ENCODE measurements at regions not wholly inside any gene's neighbourhood (a gene's known extent, or its start where the extent isn't known, plus 50 kb on each side); places are given as distances from the start of the nearest gene placed in this dataset.

DNA sequence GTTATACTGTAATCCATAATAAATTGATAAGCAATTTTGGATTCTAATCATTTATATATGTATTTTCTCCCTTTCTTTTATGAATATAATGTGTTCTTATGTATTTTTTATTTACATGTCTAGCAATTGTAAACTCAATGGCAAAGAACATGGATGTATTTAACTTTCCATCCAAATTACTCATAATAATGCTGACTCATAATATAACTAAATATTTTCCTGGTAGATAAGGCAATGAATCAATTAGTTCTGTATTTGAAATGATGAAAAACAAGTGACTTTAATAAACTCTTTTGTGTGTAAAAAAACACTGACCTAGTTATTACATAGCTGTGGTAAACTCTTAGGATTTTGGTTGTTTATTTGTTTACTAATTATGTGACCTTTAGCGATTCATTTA, 211.2 kb downstream of the DTHD1 start:
- DNase-seq (ENCODE audit: low read depth in 4 of 4, low spot score in 1 of 4) = no peak

DNA sequence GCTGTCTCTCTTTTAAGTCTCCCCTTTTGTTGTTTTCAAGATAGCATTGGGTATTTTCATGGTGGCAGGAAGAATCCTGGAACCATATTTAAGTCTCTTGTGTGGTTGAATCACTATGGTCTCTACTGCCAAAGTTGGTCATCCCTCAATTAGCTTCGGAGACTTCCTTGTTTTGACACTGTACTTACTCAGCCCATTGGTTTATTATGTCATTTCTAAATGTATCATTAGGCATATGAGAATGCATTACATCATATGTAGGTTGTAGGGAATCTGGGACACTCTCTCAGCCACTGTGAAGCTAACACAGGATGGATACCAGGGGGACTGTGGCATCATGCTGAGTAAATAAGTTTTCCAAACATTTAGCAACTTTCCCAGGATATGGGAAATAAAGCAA, 211.8 kb downstream of the DTHD1 start:
- DNase-seq (ENCODE audit: low read depth in 4 of 4, low spot score in 1 of 4) = no peak

DNA sequence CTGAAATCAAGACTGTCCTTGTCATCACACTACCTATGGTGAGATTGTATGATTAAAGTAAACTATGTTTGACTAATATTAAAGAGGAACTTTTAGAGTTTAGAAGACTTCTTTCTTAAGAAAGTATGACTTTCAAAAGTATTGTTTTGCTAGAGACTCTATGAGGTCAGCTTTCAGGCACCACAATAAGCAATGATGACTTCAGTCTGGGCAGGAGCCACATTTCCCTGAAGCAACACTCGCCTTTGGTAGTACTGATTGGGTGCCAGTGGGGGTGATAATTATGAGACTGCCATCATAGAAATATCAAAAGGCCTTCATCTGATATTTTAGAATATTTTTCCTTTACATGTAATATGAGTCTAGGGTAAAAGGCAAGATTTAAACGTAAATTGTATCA, 212.6 kb downstream of the DTHD1 start:
- DNase-seq (ENCODE audit: low read depth in 4 of 4, low spot score in 1 of 4) = no peak

DNA sequence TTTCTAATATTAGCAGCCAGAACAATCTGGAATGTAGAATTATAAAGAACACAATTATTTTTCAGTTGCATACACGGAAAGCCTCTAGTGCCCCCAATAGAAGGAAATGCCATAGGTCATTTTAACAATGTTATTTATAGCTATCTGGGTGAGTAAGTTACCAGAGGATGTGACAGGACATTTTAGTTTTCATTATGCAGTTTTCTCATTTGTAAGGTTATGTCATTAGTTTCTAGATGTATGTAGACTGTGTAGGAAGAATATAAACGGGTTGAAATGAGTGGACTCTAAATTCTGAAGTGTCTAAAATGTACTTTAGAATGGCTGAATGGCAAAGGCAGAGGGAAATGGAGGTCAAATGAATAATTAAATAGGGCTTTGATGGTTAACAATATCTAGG, 213.3 kb downstream of the DTHD1 start:
- no peak for DNase-seq (ENCODE audit: low read depth in 4 of 4, low spot score in 1 of 4)

DNA sequence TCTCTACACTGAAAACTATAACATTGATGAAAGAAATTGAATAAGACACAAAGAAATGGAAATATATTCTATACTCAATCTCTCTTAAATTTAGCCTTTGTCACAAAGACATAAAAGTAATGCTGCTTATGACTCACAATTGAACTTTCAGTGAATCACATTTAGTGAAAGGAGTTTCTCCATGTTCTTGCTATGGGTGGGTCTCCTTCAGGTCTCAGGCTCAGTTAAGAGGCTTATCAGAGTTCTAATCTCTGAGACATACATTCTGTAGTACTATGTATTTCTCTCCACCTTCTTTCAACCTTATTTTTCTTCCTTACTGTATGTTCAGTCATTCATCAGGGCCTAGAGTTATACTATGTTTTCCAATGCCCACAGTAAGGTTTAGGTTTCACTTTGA, 220.9 kb downstream of the DTHD1 start:
- DNase-seq (ENCODE audit: low read depth in 4 of 4, low spot score in 1 of 4) = no peak

DNA sequence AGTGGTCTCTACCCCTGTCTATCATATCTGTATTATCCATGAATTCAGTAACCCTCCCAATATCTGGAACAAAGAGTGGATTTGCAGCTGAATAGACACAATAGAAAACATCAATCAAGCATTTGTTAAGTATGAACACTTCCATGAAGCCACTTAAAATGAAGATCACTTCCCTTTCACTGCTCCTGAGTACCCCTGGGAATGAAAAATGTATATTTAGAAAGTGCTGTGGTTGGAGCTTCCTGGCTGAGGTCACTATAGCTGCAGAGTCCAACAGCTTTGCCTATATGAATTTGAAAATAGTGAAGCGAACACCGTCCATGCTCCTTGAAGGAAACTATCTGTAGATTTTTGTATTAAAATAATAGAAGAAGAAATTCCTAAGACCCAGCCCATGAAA, 227.0 kb downstream of the DTHD1 start:
- no peak for DNase-seq (ENCODE audit: low read depth in 4 of 4, low spot score in 1 of 4)

DNA sequence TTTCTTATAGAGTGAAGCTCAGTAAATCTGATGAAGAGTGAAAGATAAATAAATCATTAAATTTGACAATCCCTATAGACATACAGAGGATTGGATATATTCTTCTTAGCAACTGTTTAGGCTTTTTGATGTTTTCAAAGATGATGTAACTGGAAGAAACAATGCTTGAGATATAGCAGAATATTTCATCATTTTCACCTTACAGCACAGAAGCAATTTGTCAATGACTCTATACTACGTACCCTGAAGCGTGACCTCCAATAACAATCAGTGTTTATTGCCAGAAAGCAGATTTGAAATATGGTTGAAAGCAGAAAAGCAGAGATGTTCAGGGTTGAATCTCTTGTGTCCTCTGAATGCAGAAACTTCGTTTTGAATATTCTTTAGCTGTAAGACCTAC, 228.4 kb downstream of the DTHD1 start:
- DNase-seq (ENCODE audit: low read depth in 4 of 4, low spot score in 1 of 4) = no peak

DNA sequence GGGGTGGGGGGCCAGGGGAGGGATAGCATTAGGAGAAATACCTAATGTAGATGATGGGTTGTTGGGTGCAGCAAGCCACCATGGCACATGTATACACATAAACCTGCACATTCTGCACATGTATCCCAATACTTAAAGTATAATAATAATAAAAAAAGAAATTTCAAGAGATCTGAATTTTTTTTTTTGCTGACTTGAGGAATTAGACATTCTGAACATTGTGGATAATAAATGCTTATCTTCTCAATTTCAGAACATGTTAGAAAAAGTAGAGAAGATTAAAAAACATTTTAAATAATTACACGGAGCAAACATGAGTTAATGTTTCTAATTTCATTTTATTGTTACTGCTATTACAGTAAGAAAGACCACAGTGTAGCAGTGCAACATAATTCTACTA, 230.4 kb downstream of the DTHD1 start:
- no peak for DNase-seq (ENCODE audit: low read depth in 4 of 4, low spot score in 1 of 4)

DNA sequence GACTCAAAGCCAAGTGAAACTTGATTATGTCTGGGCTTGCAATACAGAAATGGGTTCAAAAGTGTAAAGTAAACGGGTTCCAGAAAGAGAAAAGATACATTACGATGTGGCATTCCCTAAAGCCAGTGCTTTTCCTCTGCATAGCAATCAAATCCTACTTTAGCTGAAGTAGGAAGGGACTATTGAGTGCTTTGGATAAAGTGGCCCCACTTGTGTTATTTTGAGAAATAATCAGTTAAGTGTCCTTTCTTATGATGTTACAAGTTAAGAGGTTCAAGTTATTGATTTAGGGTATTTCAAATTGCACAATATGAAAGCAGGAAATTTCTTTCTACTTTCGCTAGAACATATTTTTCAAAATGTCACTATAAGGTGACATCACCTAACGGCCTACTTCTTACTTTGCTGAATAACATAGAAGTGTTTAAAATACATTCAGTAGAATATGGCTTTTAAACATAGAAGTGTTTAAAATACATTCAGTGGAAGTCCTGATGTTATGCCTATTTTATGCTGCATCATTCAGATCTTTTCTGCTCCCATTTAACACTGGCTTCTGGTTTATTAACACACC, 235.2 kb downstream of the DTHD1 start:
- DNase-seq (ENCODE audit: low read depth in 4 of 4, low spot score in 1 of 4) = no peak

DNA sequence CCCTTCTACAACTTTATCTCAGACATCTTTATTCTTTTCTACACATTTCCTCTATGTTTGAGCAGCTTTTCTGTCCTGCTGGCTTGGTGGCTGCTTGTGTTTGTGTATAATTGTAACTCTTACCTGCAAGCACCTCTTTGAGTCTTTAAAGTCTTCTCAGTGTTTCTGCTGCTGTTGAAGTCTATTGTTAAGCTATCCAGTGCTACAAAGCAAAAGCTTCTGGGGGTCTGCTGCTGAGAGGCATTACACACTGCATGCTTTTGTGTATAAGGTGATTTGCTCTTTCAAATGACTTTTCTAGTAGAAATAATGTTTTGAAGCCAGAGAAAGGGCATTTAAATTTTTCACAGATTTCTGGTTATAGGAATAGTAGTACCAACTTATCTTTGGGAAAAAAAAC, 241.8 kb downstream of the DTHD1 start:
- no peak for DNase-seq (ENCODE audit: low read depth in 4 of 4, low spot score in 1 of 4)

DNA sequence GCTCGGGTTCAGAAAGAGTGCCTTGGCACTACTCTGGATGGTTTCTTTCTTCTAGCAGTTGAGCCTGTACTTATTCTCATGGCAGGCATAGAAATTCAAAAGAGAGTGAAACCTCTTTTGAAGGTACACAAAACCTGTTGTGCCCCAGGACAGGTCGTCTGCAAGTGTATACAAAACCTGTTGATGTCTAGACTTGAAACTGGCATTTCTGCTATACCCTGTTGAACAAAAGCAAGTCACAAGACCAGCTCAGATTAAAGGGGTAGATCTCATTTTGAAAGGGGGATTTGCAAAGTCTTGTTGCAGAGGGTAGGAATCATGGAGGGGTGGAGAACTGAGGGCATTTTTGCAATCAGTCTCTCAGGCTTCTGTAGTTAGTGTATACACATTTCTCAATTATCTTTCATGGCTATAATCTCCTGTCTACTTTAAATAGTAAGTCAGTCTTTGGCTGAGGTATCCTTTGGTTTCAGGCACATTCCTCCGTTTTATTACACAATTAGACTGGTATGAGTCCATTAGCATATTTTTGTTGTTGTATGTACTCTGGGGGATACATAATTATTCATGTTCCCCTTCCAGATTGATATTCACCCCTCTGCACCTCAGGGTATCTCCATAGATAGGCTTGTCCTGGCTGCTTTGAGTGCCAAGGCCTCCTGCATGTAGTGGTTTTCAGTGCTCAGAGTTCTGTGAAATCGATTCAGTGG, 251.4 kb downstream of the DTHD1 start:
- no peak for DNase-seq (ENCODE audit: low read depth in 4 of 4, low spot score in 1 of 4)

DNA sequence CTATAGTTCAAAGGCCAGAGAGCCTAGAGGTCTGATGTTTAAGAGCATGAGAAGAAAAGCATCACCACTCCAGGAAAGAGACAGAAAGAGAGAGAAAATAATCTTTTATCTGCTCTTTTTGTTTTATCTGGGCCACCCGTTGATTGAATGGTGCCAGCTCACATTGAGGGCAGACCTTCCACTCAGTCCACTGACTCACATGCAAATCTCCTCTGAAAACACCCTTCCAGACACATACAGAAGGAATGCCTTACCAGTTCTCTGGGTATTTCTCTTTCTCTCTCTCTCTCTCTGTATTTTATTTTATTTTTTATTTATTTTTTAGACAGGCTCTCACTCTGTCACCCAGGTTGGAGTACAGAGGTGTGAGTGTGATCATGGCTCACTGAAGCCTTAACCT, 252.5 kb downstream of the DTHD1 start:
- DNase-seq (ENCODE audit: low read depth in 4 of 4, low spot score in 1 of 4) = no peak

DNA sequence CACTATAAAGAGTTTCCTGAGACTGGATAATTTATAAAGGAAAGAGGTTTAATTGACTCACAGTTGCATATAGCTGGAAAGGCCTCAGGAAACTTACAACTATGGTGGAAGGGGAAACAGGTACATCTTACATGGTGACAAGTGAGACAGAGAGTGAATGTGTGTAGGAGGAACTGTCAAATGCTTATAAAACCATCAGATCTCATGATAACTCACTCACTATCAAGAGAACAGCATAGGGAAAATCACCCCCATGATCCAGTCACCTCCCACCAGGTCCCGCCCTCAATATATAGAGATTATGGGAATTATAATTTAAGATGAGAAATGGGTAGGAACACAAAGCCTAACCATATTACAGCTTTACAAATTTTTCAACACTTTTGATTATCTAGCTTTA, 266.0 kb downstream of the DTHD1 start:
- DNase-seq (ENCODE audit: low read depth in 4 of 4, low spot score in 1 of 4) = no peak

DNA sequence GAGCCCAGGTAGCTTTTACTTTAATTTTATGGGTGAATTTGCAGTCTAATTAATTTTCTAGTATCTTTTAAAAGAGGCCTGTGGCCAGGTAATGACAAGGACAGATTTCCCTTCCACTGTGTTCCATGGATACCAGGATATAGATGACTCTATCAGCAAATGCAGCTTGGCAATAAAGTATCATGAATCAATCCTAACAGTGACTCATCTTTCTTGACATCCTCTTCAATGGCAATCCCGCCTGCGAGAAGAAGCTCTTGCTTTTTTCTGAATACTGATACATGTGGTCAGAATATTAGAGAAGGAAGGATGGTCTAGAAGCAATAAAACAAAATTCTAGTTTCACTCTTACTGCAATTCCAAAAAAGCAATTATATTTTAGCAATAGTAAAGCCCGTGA, 267.8 kb downstream of the DTHD1 start:
- no peak for DNase-seq (ENCODE audit: low read depth in 4 of 4, low spot score in 1 of 4)

DNA sequence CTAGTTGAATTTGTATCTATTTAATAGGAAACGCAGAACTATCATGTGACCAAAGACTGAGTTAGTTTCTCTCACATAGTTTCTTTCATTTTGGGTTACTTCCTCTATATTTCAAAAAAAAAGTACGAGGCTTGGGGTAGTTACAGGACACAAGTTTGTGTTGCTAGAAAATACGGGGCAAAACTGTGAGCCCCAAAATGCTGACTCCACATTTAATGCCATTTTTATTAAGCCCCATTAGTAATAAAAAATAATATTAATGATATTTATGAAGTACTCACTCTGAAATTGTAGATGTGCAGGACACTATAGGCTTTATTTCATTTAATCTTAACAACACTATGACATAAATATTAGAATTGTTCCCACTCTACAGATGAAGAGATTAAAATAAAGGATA, 268.6 kb downstream of the DTHD1 start:
- DNase-seq (ENCODE audit: low read depth in 4 of 4, low spot score in 1 of 4) = no peak

DNA sequence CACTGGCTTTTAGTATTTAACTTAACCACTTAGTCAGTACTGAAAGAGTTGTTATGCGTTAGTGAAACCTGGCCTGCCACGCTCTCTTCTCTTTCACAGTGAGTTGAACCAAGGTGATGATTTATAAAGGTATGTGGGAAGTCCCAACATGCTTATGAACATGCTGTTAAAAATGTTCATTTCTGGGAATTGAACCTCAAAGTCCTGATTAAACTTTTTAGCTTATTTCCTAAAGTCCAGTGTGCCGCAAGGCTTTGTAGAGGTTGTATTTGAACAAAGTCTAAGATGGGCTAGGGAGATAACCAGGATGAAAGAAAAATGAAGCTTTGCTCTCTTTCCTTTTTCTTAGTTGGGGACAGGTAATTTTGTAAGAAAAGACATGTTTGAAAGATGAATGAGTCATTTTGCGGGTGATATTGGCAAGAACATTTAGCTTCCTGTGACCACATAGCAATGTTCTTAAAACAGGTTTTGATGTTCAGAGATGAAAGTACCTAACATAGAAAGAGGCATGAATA, 270.3 kb downstream of the DTHD1 start:
- no peak for DNase-seq (ENCODE audit: low read depth in 4 of 4, low spot score in 1 of 4)

DNA sequence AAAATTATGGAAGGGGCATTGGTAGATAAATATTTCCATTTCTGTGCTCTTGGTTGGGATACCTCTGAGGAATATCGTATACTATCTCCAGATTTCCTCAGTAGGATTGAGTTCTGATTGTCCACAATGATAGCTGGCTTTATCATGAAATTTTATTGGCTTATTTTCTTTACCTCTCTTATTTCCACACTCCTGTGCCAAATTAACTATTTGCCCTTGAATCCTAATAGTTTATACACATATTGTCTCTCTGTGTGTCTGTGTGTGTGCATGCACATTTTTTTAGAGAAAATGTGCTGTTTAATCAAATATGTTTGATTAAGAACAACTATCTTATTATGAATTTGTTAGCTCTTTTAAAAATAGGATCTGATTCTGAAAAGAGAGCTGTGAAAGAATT, 271.6 kb downstream of the DTHD1 start:
- DNase-seq (ENCODE audit: low read depth in 4 of 4, low spot score in 1 of 4) = no peak

DNA sequence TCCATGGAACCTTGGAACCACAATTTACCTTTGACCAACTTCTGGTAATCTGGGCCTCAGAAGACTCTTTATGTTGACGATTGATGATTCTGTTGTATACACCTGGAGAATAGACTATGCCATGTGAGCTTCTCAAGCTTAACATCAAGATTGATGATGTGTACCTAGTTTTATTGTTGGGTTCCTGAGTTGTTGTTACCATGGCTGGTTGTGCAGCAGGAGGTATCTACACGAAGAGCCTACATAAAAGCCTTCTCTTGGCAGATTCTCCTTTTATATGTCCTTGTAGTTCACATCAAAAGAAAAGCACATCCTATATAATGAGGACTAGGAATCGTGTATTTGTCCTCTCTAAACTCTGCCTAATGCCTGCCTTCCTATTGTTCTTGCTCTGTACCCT, 272.0 kb downstream of the DTHD1 start:
- no peak for DNase-seq (ENCODE audit: low read depth in 4 of 4, low spot score in 1 of 4)

DNA sequence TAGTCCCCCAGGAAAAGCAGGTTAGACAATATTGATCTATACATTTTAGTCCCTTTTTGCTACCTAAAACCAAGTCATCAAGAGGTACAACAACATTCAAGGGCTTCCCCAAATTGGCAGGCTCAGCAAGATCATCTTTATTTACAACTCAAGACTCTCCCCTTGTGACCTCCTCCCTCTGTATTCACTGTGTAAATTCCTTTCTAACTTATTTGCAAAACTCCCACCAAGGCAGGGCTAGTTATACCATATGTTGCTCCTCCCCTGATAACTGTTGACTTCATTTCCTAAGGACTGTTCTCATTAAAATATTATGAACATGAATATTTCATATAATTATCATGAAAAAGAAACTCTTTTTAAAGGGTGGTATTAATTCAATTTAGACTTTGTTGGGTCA, 275.6 kb downstream of the DTHD1 start:
- DNase-seq (ENCODE audit: low read depth in 4 of 4, low spot score in 1 of 4) = no peak

DNA sequence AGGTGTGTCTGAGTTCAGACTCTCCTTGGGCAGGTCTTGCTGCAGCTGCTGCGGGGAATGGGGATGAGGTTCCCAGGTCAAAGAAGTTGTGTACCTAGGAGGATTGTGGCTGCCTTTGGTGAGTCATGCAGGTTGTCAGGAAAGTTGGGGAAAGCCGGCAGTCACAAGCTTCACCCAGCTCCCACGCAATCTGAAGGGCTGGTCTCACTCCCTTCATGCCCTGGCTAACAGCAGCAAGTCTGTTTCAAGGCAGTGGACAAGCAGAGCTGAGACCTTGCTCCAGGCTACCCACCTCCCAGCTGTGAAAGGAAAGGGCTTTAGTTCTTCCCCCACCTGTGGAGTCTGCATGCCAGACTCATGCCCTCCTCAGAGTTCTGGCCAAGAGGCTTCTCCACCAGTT, 287.2 kb downstream of the DTHD1 start:
- DNase-seq (ENCODE audit: low read depth in 4 of 4, low spot score in 1 of 4) = no peak

DNA sequence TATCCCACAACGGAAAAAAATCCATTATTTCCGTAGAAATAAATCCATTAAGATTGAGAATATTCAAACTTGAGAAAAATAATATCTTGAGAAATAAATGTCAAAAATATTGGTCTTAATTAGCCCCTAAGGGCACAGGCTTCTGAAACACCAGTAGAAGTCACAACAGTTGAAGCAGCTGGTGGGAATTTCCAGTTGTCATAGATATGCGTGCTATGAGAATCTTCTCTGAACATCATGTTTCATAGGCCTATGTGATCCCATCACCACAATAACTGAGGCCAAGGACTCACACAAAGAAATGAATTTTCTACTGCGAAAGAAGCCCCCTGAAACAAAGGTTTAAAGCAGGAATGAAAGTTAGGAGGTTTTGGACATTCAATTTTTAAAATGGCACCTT, 292.0 kb downstream of the DTHD1 start:
- DNase-seq (ENCODE audit: low read depth in 4 of 4, low spot score in 1 of 4) = no peak

DNA sequence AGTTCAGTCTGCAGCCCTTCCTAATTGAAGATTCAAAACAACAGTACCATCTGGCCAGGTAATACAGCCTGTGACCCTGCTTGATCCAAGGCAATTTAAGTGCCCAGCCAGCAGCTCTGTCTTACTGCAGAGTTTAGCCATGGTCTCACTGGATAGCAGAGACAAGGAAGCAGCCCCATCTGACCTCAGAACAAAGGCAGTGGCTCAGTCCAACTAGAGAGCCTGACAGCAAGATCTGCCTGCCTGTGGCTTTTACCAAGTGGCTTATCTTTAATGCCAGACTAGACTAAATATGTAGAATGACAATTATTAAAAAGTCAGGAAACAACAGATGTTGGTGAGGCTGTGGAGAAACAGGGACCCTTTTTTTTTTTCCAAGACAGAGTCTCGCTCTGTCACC, 293.4 kb downstream of the DTHD1 start:
- no peak for DNase-seq (ENCODE audit: low read depth in 4 of 4, low spot score in 1 of 4)

DNA sequence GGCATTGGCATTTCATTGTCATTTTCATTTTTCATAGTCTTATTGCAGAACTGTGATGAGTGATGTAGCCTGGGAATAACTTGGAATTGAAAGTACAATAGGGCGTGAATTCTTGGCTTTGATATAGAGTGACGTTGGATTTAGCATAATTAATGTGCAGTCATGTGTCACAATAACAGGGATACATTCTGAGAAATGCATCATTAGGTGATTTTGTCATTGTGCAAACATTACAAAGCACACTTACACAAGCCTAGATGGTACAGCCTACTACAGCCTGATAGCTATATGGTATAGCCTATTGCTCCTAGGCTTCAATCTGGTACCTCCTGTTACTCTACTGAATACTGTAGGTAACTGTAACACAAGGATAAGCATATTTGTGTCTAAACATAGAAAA, 300.8 kb downstream of the DTHD1 start:
- no peak for DNase-seq (ENCODE audit: low read depth in 4 of 4, low spot score in 1 of 4)
